K562 (cell line): ENCODE measurements at regions not wholly inside any gene's neighbourhood (a gene's known extent, or its start where the extent isn't known, plus 50 kb on each side); places are given as distances from the start of the nearest gene placed in this dataset.

Source experiments
- ATAC-seq: fragments of 200-7000 bp; cut with Tn5 transposase; 3 replicates; pipeline ENCODE4 v1.9.1; 2020; ENCODE audit warnings: moderate library complexity
- BruUV-seq: library from RNA; stranded (reverse); fragments of 400-500 nt; replicated peaks from 2 replicates; lab custom pipeline; 2021; lab: Mats Ljungman, UMichigan
- CTCF ChIA-PET: fragments of 300-600 bp; formaldehyde crosslinking; extraction: SDS; loops from one replicate; lab custom pipeline; 2021; ENCODE audit warnings: low intra/inter-chr PET ratio; lab: Yijun Ruan, JAX
- POLR2A ChIA-PET: fragments of 300-600, 350-650 bp; sonication (Branson Sonifier 250); formaldehyde crosslinking; extraction: SDS; loops from one replicate; lab custom pipeline; 2021; ENCODE audit warnings: antibody characterized with exemption, inconsistent platforms; lab: Yijun Ruan, JAX
- DNase-seq, 4 experiments: peaks; one replicate each; pipeline versions ENCODE4 v3.0.0 to v3.0.0-alpha.2; 2011 to 2018; ENCODE audit warnings: low spot score in 3 of 4, mixed read lengths in 3 of 4; ENCODE audit errors: extremely low read depth in 1 of 4
- FAIRE-seq: peaks from 2 replicates; lab custom pipeline; 2011; peaks lifted over from hg19 to GRCh38; lab: Jason Lieb, UNC
- H2AFZ ChIP-seq: 2 replicates; pipeline ENCODE4 v1.6.0; 2011; ENCODE audit warnings: low read depth, low read length, control low read depth, inconsistent platforms
- H3K27ac ChIP-seq: fragments of 200-600 bp; 3 replicates; pipeline ENCODE4 v1.8.0; 2011; ENCODE audit warnings: low read depth, mild to moderate bottlenecking, control low read depth, inconsistent platforms, low read length, moderate library complexity, mixed read lengths; ENCODE audit errors: extremely low read depth
- H3K27me3 ChIP-seq, 2 experiments: fragments of 300-600 bp in 1 of 2; 2 replicates in 1 of 2; 3 replicates in 1 of 2; pipeline versions ENCODE4 v1.6.0 to v1.8.0; 2011; ENCODE audit warnings: inconsistent platforms in 2 of 2, low read length in 2 of 2, mild to moderate bottlenecking in 1 of 2, mixed read lengths in 1 of 2, moderate library complexity in 1 of 2; ENCODE audit not compliant: control insufficient read depth in 2 of 2, insufficient read depth in 2 of 2
- H3K36me3 ChIP-seq: fragments of 300-600 bp; 3 replicates; pipeline ENCODE4 v1.8.0; 2011; ENCODE audit warnings: mild to moderate bottlenecking, low read length, inconsistent platforms; ENCODE audit not compliant: control insufficient read depth, insufficient read depth
- H3K4me1 ChIP-seq, 2 experiments: fragments of 200-600 bp in 1 of 2; replicated peaks in 1 of 2; 2 replicates in 1 of 2; 3 replicates in 1 of 2; pipeline versions ENCODE4 v1.5.1 to v1.8.0; 2011; ENCODE audit warnings: inconsistent platforms in 2 of 2, low read length in 2 of 2, mild to moderate bottlenecking in 1 of 2, mixed read lengths in 1 of 2, moderate library complexity in 1 of 2; ENCODE audit not compliant: control insufficient read depth in 2 of 2, insufficient read depth in 2 of 2
- H3K4me2 ChIP-seq: 2 replicates; pipeline ENCODE4 v1.6.1; 2011; ENCODE audit warnings: low read length, control low read depth, inconsistent platforms, mixed read lengths; ENCODE audit not compliant: insufficient read depth
- H3K4me3 ChIP-seq: fragments of 200-600 bp; sonication (generic), shearing (Covaris generic); 2 replicates; pipeline ENCODE4 v1.5.1; 2016; ENCODE audit warnings: control low read depth, inconsistent platforms
- H3K79me2 ChIP-seq: fragments of 200-600 bp; 3 replicates; pipeline ENCODE4 v1.8.0; 2011; ENCODE audit warnings: low read length, inconsistent platforms; ENCODE audit not compliant: control insufficient read depth, insufficient read depth
- H3K9ac ChIP-seq, 2 experiments: 2 replicates each; pipeline versions ENCODE4 v1.6.0 to v1.6.1; 2011; ENCODE audit warnings: low read depth in 2 of 2, low read length in 2 of 2, control low read depth in 1 of 2, inconsistent platforms in 1 of 2, mild to moderate bottlenecking in 1 of 2, mixed read lengths in 1 of 2; ENCODE audit not compliant: insufficient read depth in 1 of 2
- H3K9me1 ChIP-seq: one replicate; pipeline ENCODE4 v1.6.0; 2011; ENCODE audit warnings: inconsistent platforms, mild to moderate bottlenecking, low read length, moderate library complexity; ENCODE audit not compliant: control insufficient read depth, insufficient read depth
- H3K9me3 ChIP-seq: replicated peaks from 2 replicates; pipeline ENCODE4 v1.5.1; 2011; ENCODE audit warnings: low read depth, low read length, inconsistent platforms; ENCODE audit not compliant: control insufficient read depth, insufficient read depth
- H4K20me1 ChIP-seq: replicated peaks from 2 replicates; pipeline ENCODE4 v1.6.1; 2011; ENCODE audit warnings: low read length, inconsistent platforms, mixed read lengths; ENCODE audit not compliant: control insufficient read depth, insufficient read depth
- HMG20B ChIP-seq: fragments of 250-450 bp; sonication (Bioruptor Pico); IDR thresholded peaks from 2 replicates; pipeline ENCODE4 v1.5.0; 2021; ENCODE audit warnings: mild to moderate bottlenecking
- KLF16 ChIP-seq: IDR thresholded peaks from 2 replicates; pipeline ENCODE4 v1.6.1; 2016; ENCODE audit warnings: antibody characterized with exemption
- L3MBTL2 ChIP-seq: fragments of 450-650 bp; IDR thresholded peaks from 2 replicates; pipeline ENCODE4 v1.6.1; 2016; ENCODE audit warnings: mild to moderate bottlenecking, moderate library complexity
- MLX ChIP-seq, 2 experiments: fragments of 450-650 bp in 1 of 2; sonication (generic) in 1 of 2; formaldehyde crosslinking; conservative IDR thresholded peaks; 2 replicates each; pipeline versions ENCODE4 v1.4.0 to v1.8.1; 2020 to 2022; ENCODE audit warnings: mild to moderate bottlenecking in 1 of 2, missing genetic modification reagents in 1 of 2
- ZNF121 ChIP-seq: sonication (generic); formaldehyde crosslinking; conservative IDR thresholded peaks from 2 replicates; pipeline ENCODE4 v1.8.0; 2022; ENCODE audit warnings: missing genetic modification reagents
- ZNF408 ChIP-seq: fragments of 250-450 bp; sonication (Bioruptor Pico); IDR thresholded peaks from 2 replicates; pipeline ENCODE4 v1.4.0; 2020; ENCODE audit warnings: low read depth, mild to moderate bottlenecking, moderate library complexity
- ZNF445 ChIP-seq: fragments of 250-450 bp; sonication (Bioruptor Pico); IDR thresholded peaks from 2 replicates; pipeline ENCODE4 v1.4.0; 2020; ENCODE audit warnings: low read depth, mild to moderate bottlenecking, moderate library complexity
- WGBS: fragments of 100-300 bp; shearing (Covaris generic); methylation state at CpG from one replicate; pipeline ENCODE4 v1.1.6; 2016; ENCODE audit warnings: low coverage, mixed read lengths; ENCODE audit not compliant: insufficient coverage; ENCODE audit errors: missing lambda C conversion rate; 5-methylcytosine and 5-hydroxymethylcytosine counted together
- in situ Hi-C: fragments of 300-500 bp; cut with MboI; formaldehyde crosslinking; loops from 4 replicates; pipeline ENCODE4 v1.15.0; 2018; ENCODE audit warnings: inconsistent platforms, mixed read lengths
- intact Hi-C: fragments of 100-400 bp; cut with micrococcal nuclease; formaldehyde crosslinking; loops from 2 replicates; pipeline ENCODE4 v1.14.2; 2022
- TF ChIP-seq, protein P1 (sequence below): fragments of 250-450 bp; sonication (Bioruptor Pico); IDR thresholded peaks from 2 replicates; pipeline ENCODE4 v1.6.1; 2021; ENCODE audit warnings: mild to moderate bottlenecking
- TF ChIP-seq, protein P2 (sequence below): conservative IDR thresholded peaks from 2 replicates; pipeline ENCODE4 v1.6.1; 2011; ENCODE audit warnings: low read depth, mild to moderate bottlenecking, low read length; ENCODE audit not compliant: control insufficient read depth

DNA sequence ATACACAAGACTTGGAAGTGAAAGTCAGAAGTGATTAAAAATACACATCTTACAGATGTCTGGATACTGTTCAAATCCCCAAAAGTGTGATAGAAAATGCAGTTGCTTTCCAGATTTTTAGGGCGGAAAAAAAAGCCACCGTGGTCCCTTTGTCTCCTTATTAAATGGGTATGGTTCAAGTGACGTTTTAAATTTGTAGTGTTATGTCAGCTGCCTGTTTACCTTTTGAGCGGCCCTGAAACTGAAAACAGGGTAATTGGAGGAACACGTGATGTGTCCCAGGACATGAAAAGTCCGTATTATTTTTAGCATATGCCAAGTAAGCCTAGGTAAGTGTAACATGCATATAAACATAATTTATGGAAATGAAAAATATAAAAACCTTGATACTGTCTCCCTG, 109.0 kb upstream of the PDZRN3 start:
- DNase-seq (no peak), ATAC-seq (no peak), FAIRE-seq (no peak)
- H3K4me2 ChIP-seq, result no peak overlapping the region
- CTCF ChIA-PET, result no interaction called here
- H3K79me2 ChIP-seq, result no peaks in the 10 kb centered on the region
- H2AFZ ChIP-seq, result no peak overlapping the region
- in situ Hi-C loops (no loop called here), intact Hi-C loops (no loop called here)
- BruUV-seq, result no TSS peak
- no peaks in the 10 kb centered on the region for H4K20me1 ChIP-seq
- no peaks in the 10 kb centered on the region for H3K9me1 ChIP-seq
- H3K9me3 ChIP-seq, result no peaks in the 10 kb centered on the region
- H3K27ac ChIP-seq, result no peak overlapping the region
- H3K4me3 ChIP-seq, result no peak overlapping the region
- no peaks in the 10 kb centered on the region for H3K27me3 ChIP-seq
- POLR2A ChIA-PET, result no interaction called here
- no peaks in the 10 kb centered on the region for H3K4me1 ChIP-seq
- 0% methylated on average over 6 of the region's 6 CpGs for WGBS
- no peak overlapping the region for H3K9ac ChIP-seq
- TF ChIP-seq KLF16 (no peak), ZNF408 (no peak), L3MBTL2 (no peak), ZNF121 (CRISPR knock-in tag) (no peak), MLX (CRISPR knock-in tag; conservative IDR thresholded peaks at IDR 0.05) (no peak), HMG20B (CRISPR knock-in tag) (no peak), ZNF445 (CRISPR knock-in tag) (no peak)
- TF ChIP-seq, protein P1, sequence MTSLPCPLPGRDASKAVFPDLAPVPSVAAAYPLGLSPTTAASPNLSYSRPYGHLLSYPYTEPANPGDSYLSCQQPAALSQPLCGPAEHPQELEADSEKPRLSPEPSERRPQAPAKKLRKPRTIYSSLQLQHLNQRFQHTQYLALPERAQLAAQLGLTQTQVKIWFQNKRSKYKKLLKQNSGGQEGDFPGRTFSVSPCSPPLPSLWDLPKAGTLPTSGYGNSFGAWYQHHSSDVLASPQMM (CRISPR knock-in tag), result no peak
- TF ChIP-seq, protein P2, sequence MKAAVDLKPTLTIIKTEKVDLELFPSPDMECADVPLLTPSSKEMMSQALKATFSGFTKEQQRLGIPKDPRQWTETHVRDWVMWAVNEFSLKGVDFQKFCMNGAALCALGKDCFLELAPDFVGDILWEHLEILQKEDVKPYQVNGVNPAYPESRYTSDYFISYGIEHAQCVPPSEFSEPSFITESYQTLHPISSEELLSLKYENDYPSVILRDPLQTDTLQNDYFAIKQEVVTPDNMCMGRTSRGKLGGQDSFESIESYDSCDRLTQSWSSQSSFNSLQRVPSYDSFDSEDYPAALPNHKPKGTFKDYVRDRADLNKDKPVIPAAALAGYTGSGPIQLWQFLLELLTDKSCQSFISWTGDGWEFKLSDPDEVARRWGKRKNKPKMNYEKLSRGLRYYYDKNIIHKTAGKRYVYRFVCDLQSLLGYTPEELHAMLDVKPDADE, result no peak
- no peaks in the 10 kb centered on the region for H3K36me3 ChIP-seq
